Sigmoid colon (tissue), 6 donors: ENCODE measurements at regions not wholly inside any gene's neighbourhood (a gene's known extent, or its start where the extent isn't known, plus 50 kb on each side); places are given as distances from the start of the nearest gene placed in this dataset.

ENCODE experiments used
- DNase-seq: peaks from one replicate; pipeline ENCODE4 v3.0.0-alpha.2; 2019
- H3K27ac ChIP-seq, 4 donors: fragments of 200-600 bp; sonication (generic); one replicate each; pipeline ENCODE4 v1.5.1; 2016 to 2019; ENCODE audit warnings: mild to moderate bottlenecking in 1 of 4
- H3K27me3 ChIP-seq, 3 donors: fragments of 200-600 bp; sonication (generic); one replicate each; pipeline ENCODE4 v1.5.1; 2019; ENCODE audit warnings: mild to moderate bottlenecking in 1 of 3
- H3K36me3 ChIP-seq, 4 donors: fragments of 200-600 bp; sonication (generic); one replicate each; pipeline ENCODE4 v1.5.1; 2016 to 2019
- H3K4me1 ChIP-seq, 4 donors: fragments of 200-600 bp; sonication (generic); one replicate each; pipeline ENCODE4 v1.5.1; 2017 to 2019
- H3K4me3 ChIP-seq, 4 donors: fragments of 200-600 bp; sonication (generic); one replicate each; pipeline ENCODE4 v1.5.1; 2017 to 2019; ENCODE audit warnings: mild to moderate bottlenecking in 2 of 4, moderate library complexity in 1 of 4
- H3K9me3 ChIP-seq, 4 donors: fragments of 200-600 bp in 3 of 4; sonication (generic) in 3 of 4; one replicate each; pipeline versions ENCODE4 v1.5.1 to v1.6.1; 2013 to 2019
- EP300 ChIP-seq, 4 donors: sonication (generic); formaldehyde crosslinking; IDR thresholded peaks; one replicate each; pipeline ENCODE4 v1.6.1; 2017; ENCODE audit warnings: antibody characterized with exemption in 4 of 4
- POLR2A ChIP-seq, 2 donors: fragments of 450-650 bp; IDR thresholded peaks; one replicate each; pipeline ENCODE4 v1.6.1; 2016; ENCODE audit warnings: antibody characterized with exemption in 2 of 2, mild to moderate bottlenecking in 2 of 2, moderate library complexity in 2 of 2
- POLR2AphosphoS5 ChIP-seq, 4 donors: sonication (generic); formaldehyde crosslinking; IDR thresholded peaks; one replicate each; pipeline ENCODE4 v1.6.1; 2017; ENCODE audit warnings: antibody characterized with exemption in 4 of 4
- WGBS, 2 donors: extraction: QIAGEN DNeasy Blood & Tissue Kit; methylation state at CpG; one replicate each; pipeline ENCODE4 v1.1.7; 2013; 5-methylcytosine and 5-hydroxymethylcytosine counted together
- intact Hi-C: fragments of 100-400 bp; cut with DNase I; formaldehyde crosslinking; loops from one replicate; pipeline ENCODE4 v1.15.1; 2023
- TF ChIP-seq, protein P1 (sequence below), 4 experiments: fragments of 450-650 bp in 3 of 4; fragments of 200-600 bp in 1 of 4; IDR thresholded peaks; one replicate each; pipeline ENCODE4 v1.5.1; 2016 to 2019; ENCODE audit warnings: antibody characterized with exemption in 4 of 4, mild to moderate bottlenecking in 3 of 4, moderate library complexity in 2 of 4
- donor health status: healthy with polysubstance abuse.
- donor health status: healthy.

DNA sequence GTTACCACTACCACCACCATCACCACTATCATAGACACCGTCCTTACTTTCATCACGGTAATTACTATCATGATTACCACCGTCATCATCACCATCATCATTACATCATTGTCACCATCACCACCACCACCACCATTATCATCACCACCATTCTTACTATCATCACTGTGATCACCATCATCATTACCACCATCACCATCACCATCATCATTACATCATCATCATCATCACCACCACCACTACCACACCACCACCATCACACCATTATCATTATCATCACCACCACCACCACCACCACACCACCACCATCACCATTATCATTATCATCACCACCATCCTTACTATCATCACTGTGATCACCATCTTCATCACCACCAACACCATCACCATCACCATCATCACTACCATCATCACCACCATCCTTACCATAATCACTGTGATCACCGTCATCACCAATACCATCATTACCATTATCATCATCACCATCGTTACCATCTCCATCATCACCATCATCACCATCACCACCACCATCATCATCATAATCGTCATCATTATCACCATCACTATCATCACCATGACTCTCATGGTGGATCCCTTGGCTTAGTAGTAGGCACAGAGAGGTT is 244.4 kb upstream of the C1orf174 start:
- no peak for DNase-seq
- no peak overlapping the region for H3K27ac ChIP-seq
- H3K4me1 ChIP-seq = no peaks in the 10 kb centered on the region
- H3K9me3 ChIP-seq = no peaks in the 10 kb centered on the region
- no peak for TF ChIP-seq POLR2AphosphoS5 (IDR thresholded peaks at IDR 0.05)
- TF ChIP-seq, protein P1, sequence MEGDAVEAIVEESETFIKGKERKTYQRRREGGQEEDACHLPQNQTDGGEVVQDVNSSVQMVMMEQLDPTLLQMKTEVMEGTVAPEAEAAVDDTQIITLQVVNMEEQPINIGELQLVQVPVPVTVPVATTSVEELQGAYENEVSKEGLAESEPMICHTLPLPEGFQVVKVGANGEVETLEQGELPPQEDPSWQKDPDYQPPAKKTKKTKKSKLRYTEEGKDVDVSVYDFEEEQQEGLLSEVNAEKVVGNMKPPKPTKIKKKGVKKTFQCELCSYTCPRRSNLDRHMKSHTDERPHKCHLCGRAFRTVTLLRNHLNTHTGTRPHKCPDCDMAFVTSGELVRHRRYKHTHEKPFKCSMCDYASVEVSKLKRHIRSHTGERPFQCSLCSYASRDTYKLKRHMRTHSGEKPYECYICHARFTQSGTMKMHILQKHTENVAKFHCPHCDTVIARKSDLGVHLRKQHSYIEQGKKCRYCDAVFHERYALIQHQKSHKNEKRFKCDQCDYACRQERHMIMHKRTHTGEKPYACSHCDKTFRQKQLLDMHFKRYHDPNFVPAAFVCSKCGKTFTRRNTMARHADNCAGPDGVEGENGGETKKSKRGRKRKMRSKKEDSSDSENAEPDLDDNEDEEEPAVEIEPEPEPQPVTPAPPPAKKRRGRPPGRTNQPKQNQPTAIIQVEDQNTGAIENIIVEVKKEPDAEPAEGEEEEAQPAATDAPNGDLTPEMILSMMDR (IDR thresholded peaks at IDR 0.05) = no peak
- no peak for TF ChIP-seq EP300 (IDR thresholded peaks at IDR 0.05)
- no peak for TF ChIP-seq POLR2A (IDR thresholded peaks at IDR 0.05)
- no peaks in the 10 kb centered on the region for H3K36me3 ChIP-seq
- 88 to 96% methylated on average over 6 of the region's 6 CpGs for WGBS, 2 donors
- peaks cover 0 to 37% (median 15%) of the 10 kb centered on the region in 3 donors for H3K27me3 ChIP-seq
- intact Hi-C loops = no loop called here
- H3K4me3 ChIP-seq = no peak overlapping the region

DNA sequence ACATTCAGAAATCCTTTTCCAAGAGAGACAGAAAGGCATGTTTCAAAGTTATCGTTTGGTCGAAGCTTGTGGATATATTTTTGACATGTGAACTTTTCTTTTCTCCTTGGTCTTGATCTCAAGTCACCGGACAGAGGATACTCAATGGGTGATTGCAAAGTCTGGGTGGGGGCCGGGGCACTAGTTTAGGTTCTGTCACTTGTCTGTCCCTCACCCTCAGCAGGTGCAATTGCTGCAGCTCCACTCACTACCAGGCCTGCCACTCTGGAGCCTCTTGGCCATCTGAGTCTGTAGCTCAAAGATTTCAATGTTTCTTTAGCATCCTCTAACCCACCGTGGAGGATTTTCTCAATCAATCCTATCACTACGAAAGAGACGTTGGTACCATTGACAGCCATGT is 246.0 kb upstream of the C1orf174 start:
- WGBS, 2 donors = 75 to 84% methylated on average over 7 of the region's 7 CpGs
- H3K27ac ChIP-seq = no peak overlapping the region
- peaks cover 0 to 20% (median 3%) of the 10 kb centered on the region in 3 donors for H3K27me3 ChIP-seq
- no peaks in the 10 kb centered on the region for H3K36me3 ChIP-seq
- H3K9me3 ChIP-seq = no peaks in the 10 kb centered on the region
- no peak overlapping the region for H3K4me3 ChIP-seq
- TF ChIP-seq POLR2AphosphoS5 (IDR thresholded peaks at IDR 0.05) = no peak
- no peak for DNase-seq
- H3K4me1 ChIP-seq = no peaks in the 10 kb centered on the region
- intact Hi-C loops = no loop called here

DNA sequence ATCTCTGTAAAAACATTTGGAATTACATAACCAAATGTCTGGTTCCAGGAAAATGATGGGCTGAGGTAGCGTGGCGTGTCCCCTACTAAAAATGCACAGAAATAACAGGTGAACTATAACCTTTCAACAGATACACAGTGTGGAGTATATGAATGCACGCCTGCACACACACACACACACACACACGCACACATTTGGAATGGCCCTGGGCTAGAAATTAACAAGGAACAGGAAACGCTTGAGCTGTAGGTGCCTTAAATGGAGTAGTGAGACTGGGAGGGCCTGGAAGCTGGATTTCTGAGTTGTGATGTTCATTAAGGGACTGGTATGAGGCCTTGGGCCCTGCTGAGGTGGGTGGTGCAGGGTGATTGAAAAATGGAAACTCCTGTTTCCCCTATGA is 246.5 kb upstream of the C1orf174 start:
- H3K27ac ChIP-seq = no peak overlapping the region
- 64 to 78% methylated on average over 5 of the region's 5 CpGs for WGBS, 2 donors

DNA sequence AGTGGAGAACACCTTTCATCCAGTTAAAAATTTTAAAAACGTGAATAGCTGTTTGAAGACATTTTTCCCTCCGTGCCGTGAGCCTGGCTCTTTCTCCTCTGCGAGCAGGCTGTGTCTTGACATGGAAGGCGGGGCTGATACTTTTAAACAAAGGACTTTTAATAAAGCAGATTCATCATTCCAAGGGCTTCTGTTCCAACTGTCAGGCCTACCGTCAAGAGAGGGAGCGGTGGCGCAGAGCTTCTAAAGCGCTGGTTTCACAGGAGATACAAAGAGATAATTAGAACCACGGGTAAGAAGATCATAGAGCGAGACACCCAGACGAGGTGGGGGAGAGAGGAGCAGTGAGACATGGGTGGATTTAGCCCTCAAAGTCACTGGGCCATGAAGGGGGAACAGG is 247.4 kb upstream of the C1orf174 start:
- H3K9me3 ChIP-seq = no peaks in the 10 kb centered on the region
- intact Hi-C loops = no loop called here
- H3K4me1 ChIP-seq = no peaks in the 10 kb centered on the region
- WGBS, 2 donors = 75 to 81% methylated on average over 12 of the region's 12 CpGs
- DNase-seq = no peak
- H3K36me3 ChIP-seq = no peaks in the 10 kb centered on the region
- no peak overlapping the region for H3K27ac ChIP-seq
- H3K4me3 ChIP-seq = no peak overlapping the region
- no peak for TF ChIP-seq POLR2AphosphoS5 (IDR thresholded peaks at IDR 0.05)
- TF ChIP-seq POLR2A (IDR thresholded peaks at IDR 0.05) = no peak
- H3K27me3 ChIP-seq = peaks cover 0 to 9% (median 0%) of the 10 kb centered on the region in 3 donors

More for the DNA sequence above, 246.5 kb upstream of the C1orf174 start:
- no peaks in the 10 kb centered on the region for H3K4me1 ChIP-seq
- TF ChIP-seq POLR2A (IDR thresholded peaks at IDR 0.05) (no peak), EP300 (IDR thresholded peaks at IDR 0.05) (no peak), POLR2AphosphoS5 (IDR thresholded peaks at IDR 0.05) (no peak)
- TF ChIP-seq, protein P1 (IDR thresholded peaks at IDR 0.05) = no peak
- H3K9me3 ChIP-seq = no peaks in the 10 kb centered on the region
- intact Hi-C loops = no loop called here
- no peak for DNase-seq
- H3K27me3 ChIP-seq = peaks cover 0 to 15% (median 0%) of the 10 kb centered on the region in 3 donors
- H3K36me3 ChIP-seq = no peaks in the 10 kb centered on the region
- H3K4me3 ChIP-seq = no peak overlapping the region

DNA sequence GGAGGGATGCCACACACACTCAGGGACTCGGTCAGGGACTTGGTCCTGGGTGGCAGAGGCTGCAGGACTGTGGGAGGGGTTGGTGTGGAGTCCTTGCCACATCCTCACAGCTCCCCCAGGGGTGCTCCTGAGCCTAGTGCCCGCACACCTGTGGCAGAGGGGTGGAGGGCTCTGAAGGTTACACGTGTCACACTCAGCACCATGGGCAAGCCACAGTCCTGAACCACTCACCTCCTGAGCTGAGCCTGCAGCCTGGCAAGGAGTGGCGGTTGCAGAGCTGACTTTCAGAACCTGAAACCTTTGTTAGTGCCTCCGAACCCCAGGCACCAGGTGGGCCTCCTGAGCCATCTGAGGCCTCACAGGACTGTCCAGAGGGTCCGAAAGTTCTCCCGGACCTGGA is 249.2 kb upstream of the C1orf174 start:
- no peaks in the 10 kb centered on the region for H3K9me3 ChIP-seq
- no peak for TF ChIP-seq POLR2AphosphoS5 (IDR thresholded peaks at IDR 0.05)
- TF ChIP-seq POLR2A (IDR thresholded peaks at IDR 0.05) = no peak
- no peak for TF ChIP-seq EP300 (IDR thresholded peaks at IDR 0.05)
- TF ChIP-seq, protein P1 (IDR thresholded peaks at IDR 0.05) = no peak
- no peak overlapping the region for H3K4me3 ChIP-seq
- peak; percentile 42 for DNase-seq
- WGBS, 2 donors = 81 to 85% methylated on average over 7 of the region's 7 CpGs
- H3K27me3 ChIP-seq = peaks cover 0 to 9% (median 0%) of the 10 kb centered on the region in 3 donors
- intact Hi-C loops = no loop called here
- no peaks in the 10 kb centered on the region for H3K4me1 ChIP-seq
- no peak overlapping the region for H3K27ac ChIP-seq
- H3K36me3 ChIP-seq = no peaks in the 10 kb centered on the region

DNA sequence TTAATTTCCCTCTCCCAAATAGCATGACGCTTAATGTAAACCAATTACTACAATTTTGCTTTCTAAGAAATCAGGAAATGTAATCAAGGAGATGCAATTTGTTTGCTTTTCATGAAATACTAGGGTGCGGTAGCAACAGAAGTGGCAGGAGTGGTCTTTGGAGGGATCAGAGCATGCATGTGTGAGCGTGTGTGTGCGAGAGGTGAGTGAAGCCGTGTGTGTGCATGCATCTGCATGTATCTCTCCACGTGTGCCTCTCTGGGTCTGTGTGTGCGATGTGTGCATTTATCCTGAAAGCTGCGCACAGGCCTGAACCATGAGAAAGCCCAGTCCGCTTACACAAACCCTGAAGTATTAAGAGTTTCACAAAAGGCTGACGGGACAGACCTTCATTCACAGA is 249.8 kb upstream of the C1orf174 start:
- Histone ChIP-seq H3K36me3 (no peaks in the 10 kb centered on the region), H3K27ac (no peak overlapping the region), H3K4me3 (no peak overlapping the region), H3K9me3 (no peaks in the 10 kb centered on the region), H3K27me3 (peaks cover 0 to 9% (median 0%) of the 10 kb centered on the region in 3 donors), H3K4me1 (no peaks in the 10 kb centered on the region)
- TF ChIP-seq POLR2AphosphoS5 (IDR thresholded peaks at IDR 0.05) (no peak), POLR2A (IDR thresholded peaks at IDR 0.05) (no peak), EP300 (IDR thresholded peaks at IDR 0.05) (no peak)
- TF ChIP-seq, protein P1 (IDR thresholded peaks at IDR 0.05) = no peak
- DNase-seq = peak; percentile 38
- WGBS, 2 donors = 52 to 64% methylated on average over 10 of the region's 10 CpGs
- intact Hi-C loops = no loop called here
